ENCODE measurements at regions not wholly inside any gene's neighbourhood (a gene's known extent, or its start where the extent isn't known, plus 50 kb on each side); places are given as distances from the start of the nearest gene placed in this dataset.
"Not testable (repeated sequence)": the region's sequence is repeated elsewhere in the genome, so short reads cannot be mapped to it uniquely, and the experiment has no call there.

DNA sequence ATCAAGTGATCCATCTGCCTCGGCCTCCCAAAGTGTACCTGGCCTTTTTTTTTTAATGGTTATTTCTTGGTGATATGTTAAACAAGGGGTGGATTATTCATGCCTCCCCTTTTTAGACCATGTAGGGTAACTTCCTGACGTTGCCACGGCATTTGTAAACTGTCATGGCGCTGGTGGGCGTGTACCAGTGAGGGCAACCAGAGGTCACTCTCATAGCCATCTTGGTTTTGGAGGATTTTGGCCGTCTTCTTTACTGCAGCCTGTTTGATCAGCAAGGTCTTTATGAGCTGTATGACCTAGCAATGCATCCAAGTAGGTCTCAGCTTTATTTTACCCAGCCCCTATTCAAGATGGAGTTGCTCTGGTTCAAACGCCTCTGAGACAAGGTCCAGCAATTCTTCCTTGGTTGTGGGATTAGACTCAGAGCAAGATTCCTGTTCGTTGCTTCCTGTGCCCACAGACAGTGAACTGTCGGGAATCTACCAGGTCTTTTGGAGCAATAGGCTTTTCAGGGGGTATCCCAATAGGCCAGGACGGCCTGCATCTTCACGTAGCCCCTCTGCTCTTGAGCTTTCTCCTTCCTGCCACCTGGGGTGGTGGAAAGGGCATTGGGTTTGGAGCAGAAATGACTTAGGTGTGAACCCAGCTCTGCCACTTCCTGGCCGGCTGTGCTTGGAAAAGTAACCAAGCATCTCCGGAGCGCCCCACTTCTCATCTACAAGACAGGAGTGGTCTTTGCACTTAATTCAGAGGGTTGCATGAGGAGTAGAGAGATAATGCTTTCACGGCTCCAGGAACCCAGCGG is 52.9 kb upstream of the SEC14L1 start:
- no peak for DNase-seq

DNA sequence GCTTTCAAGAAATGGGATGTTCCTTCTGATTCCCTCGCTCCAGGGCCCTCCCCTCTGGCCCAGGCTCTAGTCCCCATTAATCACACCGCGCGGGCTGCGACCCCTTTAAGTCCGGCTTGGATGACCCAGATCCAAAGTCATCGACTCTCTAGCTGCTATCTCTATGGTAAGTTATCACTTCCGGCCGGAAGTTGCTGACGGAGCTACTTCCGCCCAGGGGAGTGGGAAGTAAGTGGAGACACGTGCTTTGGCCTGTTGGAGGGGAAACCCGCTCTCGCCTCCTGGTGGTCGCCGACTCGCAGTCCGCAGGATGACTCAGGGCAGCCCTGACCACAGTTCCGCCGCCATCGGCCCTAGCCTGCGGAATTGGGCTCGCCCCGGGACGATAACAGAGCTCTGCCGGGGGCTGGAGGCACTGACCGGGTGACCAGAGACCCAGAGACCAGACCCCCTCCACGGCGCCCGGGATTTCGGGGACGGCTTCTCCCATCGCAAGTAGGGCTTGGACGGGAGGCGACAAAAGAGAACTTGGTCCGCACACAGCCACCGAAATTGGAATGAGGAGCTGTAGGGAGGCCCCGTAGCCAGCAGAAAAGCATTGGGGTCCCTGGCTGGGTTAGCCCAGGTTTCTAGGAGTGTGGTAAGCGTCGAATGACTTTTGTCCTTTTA is 52.2 kb upstream of the SEC14L1 start:
- peak; percentile 98 for DNase-seq

- DNase-seq: no peak
Measured at GRCh38 chr17:77089124-77089490, 51.7 kb upstream of the SEC14L1 start.

- not testable (repeated sequence) for DNase-seq
Measured at GRCh38 chr17:77089949-77090348, 50.8 kb upstream of the SEC14L1 start.

DNA sequence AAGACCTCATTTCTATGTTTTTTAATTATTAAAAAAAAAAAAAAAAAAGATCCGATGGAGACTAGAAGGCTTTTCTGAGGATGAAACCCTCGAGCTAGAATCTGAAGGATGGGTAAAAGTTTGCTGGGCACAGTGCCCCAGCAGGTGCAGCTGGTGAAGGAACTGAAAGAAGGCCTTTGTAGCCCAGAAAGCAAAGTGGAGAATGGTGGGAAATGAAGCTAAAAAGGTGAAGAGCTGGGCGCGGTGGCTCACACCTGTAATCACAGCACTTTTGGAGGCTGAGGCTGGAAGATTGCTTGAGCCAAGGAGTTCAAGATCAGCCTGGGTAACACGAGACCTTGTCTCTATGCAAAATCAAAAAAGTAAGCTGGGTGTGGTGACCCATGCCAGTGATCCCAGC is 50.3 kb upstream of the SEC14L1 start:
- DNase-seq: no peak

Measured in eye (tissue), 1 donor.